Right kidney (tissue), 1 donor: ENCODE measurements at regions not wholly inside any gene's neighbourhood (a gene's known extent, or its start where the extent isn't known, plus 50 kb on each side); places are given as distances from the start of the nearest gene placed in this dataset.
"Not testable (repeated sequence)": the region's sequence is repeated elsewhere in the genome, so short reads cannot be mapped to it uniquely, and the experiment has no call there.

Experiments used
- DNase-seq: peaks from one replicate; pipeline ENCODE4 v3.0.0-alpha.2; 2016

- not testable (repeated sequence) for DNase-seq
These were observed 58.5 kb upstream of the ZNF195 start for GRCh38 chr11:3437441-3437840.

- DNase-seq: no peak
These were observed 56.0 kb upstream of the ZNF195 start for GRCh38 chr11:3434976-3435375.

- DNase-seq: not testable (repeated sequence)
These were observed 50.2 kb upstream of the ZNF195 start for GRCh38 chr11:3429191-3429590.
